HS-5 (cell line): ENCODE measurements at regions not wholly inside any gene's neighbourhood (a gene's known extent, or its start where the extent isn't known, plus 50 kb on each side); places are given as distances from the start of the nearest gene placed in this dataset.

ENCODE experiments used
- DNase-seq: peaks from one replicate; pipeline ENCODE4 v3.0.0-alpha.2; 2012; ENCODE audit warnings: low read depth

GRCh38 chrX:109928596-109929335 is 74.1 kb upstream of the TMEM164 start:
- no peak for DNase-seq

GRCh38 chrX:109931677-109932076 is 71.2 kb upstream of the TMEM164 start:
- DNase-seq, result no peak

- no peak for DNase-seq
Observed at GRCh38 chrX:109934434-109934833, 68.5 kb upstream of the TMEM164 start.

- no peak for DNase-seq
Observed at GRCh38 chrX:109934935-109935334, 68.0 kb upstream of the TMEM164 start.

- no peak for DNase-seq
Observed at GRCh38 chrX:109936114-109936513, 66.8 kb upstream of the TMEM164 start.

- no peak for DNase-seq
Observed at GRCh38 chrX:109936598-109936997, 66.3 kb upstream of the TMEM164 start.

GRCh38 chrX:109939498-109939897 is 63.4 kb upstream of the TMEM164 start:
- no peak for DNase-seq

- no peak for DNase-seq
Observed at GRCh38 chrX:109940411-109940810, 62.5 kb upstream of the TMEM164 start.

GRCh38 chrX:109943092-109943739 is 59.7 kb upstream of the TMEM164 start:
- DNase-seq, result no peak

- DNase-seq, result no peak
Observed at GRCh38 chrX:109943740-109944092, 59.2 kb upstream of the TMEM164 start.

- DNase-seq, result no peak
Observed at GRCh38 chrX:109952050-109952449, 50.9 kb upstream of the TMEM164 start.

- no peak for DNase-seq
Observed at GRCh38 chrX:109952985-109953905, 49.7 kb upstream of the TMEM164 start.
